A673 (cell line): ENCODE measurements at regions not wholly inside any gene's neighbourhood (a gene's known extent, or its start where the extent isn't known, plus 50 kb on each side); places are given as distances from the start of the nearest gene placed in this dataset.

Experiments
- BruUV-seq: library from RNA; stranded (reverse); fragments of 400-500 nt; replicated peaks from 2 replicates; lab custom pipeline; 2021; lab: Mats Ljungman, UMichigan
- CTCF ChIA-PET: fragments of 300-600 bp; sonication (Branson Sonifier 250); formaldehyde crosslinking; loops from one replicate; lab custom pipeline; 2022; ENCODE audit warnings: antibody characterized with exemption; lab: Charles Lee
- POLR2A ChIA-PET: fragments of 300-600 bp; sonication (Branson Sonifier 250); formaldehyde crosslinking; loops from one replicate; lab custom pipeline; 2022; ENCODE audit warnings: antibody characterized with exemption; ENCODE audit not compliant: low non-redundant PET; lab: Charles Lee
- DNase-seq: peaks from one replicate; pipeline ENCODE4 v3.0.0-alpha.2; 2015; ENCODE audit warnings: low spot score
- H3K27ac ChIP-seq: fragments of 200-600 bp; sonication (generic); 2 replicates; pipeline ENCODE4 v1.5.1; 2016; ENCODE audit warnings: mixed run types, low read depth, mild to moderate bottlenecking, mixed read lengths, antibody characterized with exemption, low read length; ENCODE audit not compliant: poor library complexity, severe bottlenecking
- H3K27me3 ChIP-seq: fragments of 200-600 bp; sonication (generic); replicated peaks from 2 replicates; pipeline ENCODE4 v1.6.1; 2017; ENCODE audit warnings: mixed run types, low read depth, mild to moderate bottlenecking, mixed read lengths, antibody characterized with exemption, low read length; ENCODE audit not compliant: insufficient read depth, poor library complexity
- H3K36me3 ChIP-seq: fragments of 200-600 bp; sonication (generic); 2 replicates; pipeline ENCODE4 v1.6.1; 2016; ENCODE audit warnings: mixed run types, mild to moderate bottlenecking, mixed read lengths, antibody characterized with exemption, low read length; ENCODE audit not compliant: insufficient read depth, poor library complexity, severe bottlenecking
- H3K4me1 ChIP-seq: fragments of 200-600 bp; sonication (generic); 2 replicates; pipeline ENCODE4 v1.6.1; 2017; ENCODE audit warnings: mixed run types, mild to moderate bottlenecking, mixed read lengths, antibody characterized with exemption, low read length; ENCODE audit not compliant: insufficient read depth, poor library complexity, severe bottlenecking
- H3K4me3 ChIP-seq: fragments of 200-600 bp; sonication (generic); 2 replicates; pipeline ENCODE4 v1.5.1; 2016; ENCODE audit warnings: low read depth, mixed run types, mild to moderate bottlenecking, mixed read lengths, low read length; ENCODE audit not compliant: poor library complexity, severe bottlenecking
- H3K9me3 ChIP-seq: fragments of 200-600 bp; sonication (generic); 2 replicates; pipeline ENCODE4 v1.6.1; 2016; ENCODE audit warnings: mixed run types, low read depth, mild to moderate bottlenecking, mixed read lengths, antibody characterized with exemption, low read length; ENCODE audit not compliant: poor library complexity, severe bottlenecking
- EZH2 ChIP-seq: fragments of 200-600 bp; sonication (generic); IDR thresholded peaks from 2 replicates; pipeline ENCODE4 v1.6.1; 2017; ENCODE audit warnings: borderline replicate concordance, low read depth, mild to moderate bottlenecking, mixed read lengths, antibody characterized with exemption, low read length; ENCODE audit not compliant: poor library complexity, severe bottlenecking
- intact Hi-C: fragments of 100-400 bp; cut with micrococcal nuclease; formaldehyde crosslinking; loops from one replicate; pipeline ENCODE4 v1.10.0; 2022; ENCODE audit not compliant: unreplicated experiment
- TF ChIP-seq, protein P1 (sequence below): fragments of 300-800, 200-600 bp; sonication (generic); conservative IDR thresholded peaks from 2 replicates; pipeline ENCODE4 v1.5.1; 2017; ENCODE audit warnings: low read depth, mild to moderate bottlenecking, antibody characterized with exemption, low read length, moderate library complexity, mixed read lengths

DNA sequence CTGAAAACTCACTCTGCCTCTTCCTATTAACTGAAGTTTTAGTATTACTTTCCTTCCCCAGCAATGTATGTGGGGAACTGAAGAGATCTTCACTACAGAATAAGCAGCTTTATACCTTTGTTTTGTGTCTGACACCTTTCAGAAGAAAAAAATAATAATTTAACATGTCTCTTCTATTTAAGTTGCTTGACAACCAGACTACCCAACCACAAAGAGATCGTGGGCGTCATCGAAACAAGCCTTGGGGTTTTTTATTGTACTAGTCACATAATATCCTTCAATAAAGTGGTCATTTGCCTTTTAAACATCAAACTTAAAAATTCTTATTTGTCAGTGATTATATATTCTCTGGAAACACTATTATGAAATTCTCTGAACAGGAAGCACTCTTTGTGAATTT, 123.7 kb downstream of the CHD9NB start:
- Histone ChIP-seq H3K27me3 (no peaks in the 10 kb centered on the region), H3K36me3 (no peaks in the 10 kb centered on the region), H3K27ac (no peak overlapping the region), H3K4me3 (no peak overlapping the region), H3K9me3 (no peaks in the 10 kb centered on the region), H3K4me1 (no peaks in the 10 kb centered on the region)
- ChIA-PET CTCF (no interaction called here), POLR2A (interaction anchor here (0.6 kb wide), 1 partner anchor 787 kb away, joined by 4 read pairs; no protein-coding TSS in a partner anchor)
- intact Hi-C loops = no loop called here
- DNase-seq = no peak
- BruUV-seq = no TSS peak
- TF ChIP-seq, protein P1, sequence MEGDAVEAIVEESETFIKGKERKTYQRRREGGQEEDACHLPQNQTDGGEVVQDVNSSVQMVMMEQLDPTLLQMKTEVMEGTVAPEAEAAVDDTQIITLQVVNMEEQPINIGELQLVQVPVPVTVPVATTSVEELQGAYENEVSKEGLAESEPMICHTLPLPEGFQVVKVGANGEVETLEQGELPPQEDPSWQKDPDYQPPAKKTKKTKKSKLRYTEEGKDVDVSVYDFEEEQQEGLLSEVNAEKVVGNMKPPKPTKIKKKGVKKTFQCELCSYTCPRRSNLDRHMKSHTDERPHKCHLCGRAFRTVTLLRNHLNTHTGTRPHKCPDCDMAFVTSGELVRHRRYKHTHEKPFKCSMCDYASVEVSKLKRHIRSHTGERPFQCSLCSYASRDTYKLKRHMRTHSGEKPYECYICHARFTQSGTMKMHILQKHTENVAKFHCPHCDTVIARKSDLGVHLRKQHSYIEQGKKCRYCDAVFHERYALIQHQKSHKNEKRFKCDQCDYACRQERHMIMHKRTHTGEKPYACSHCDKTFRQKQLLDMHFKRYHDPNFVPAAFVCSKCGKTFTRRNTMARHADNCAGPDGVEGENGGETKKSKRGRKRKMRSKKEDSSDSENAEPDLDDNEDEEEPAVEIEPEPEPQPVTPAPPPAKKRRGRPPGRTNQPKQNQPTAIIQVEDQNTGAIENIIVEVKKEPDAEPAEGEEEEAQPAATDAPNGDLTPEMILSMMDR = no peak
- no peak for TF ChIP-seq EZH2

DNA sequence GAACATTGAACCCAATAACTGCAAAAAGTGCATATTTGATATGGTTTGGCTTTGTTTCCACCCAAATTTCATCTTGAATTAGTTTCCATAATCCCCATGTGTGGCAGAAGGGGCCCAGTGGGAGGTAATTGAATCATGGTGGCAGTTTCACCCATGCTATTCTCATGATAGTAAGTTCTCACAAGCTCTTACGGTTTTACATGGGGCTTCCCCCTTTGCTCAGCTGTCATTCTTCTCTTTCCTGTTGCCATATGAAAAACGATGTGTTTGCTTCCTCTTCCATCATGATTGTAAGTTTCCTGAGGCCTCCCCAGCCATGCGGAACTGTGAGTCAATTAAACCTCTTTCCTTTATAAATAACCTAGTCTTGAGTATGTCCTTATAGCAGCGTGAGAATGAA, 127.6 kb downstream of the CHD9NB start:
- CTCF ChIA-PET = no interaction called here
- BruUV-seq = no TSS peak

DNA sequence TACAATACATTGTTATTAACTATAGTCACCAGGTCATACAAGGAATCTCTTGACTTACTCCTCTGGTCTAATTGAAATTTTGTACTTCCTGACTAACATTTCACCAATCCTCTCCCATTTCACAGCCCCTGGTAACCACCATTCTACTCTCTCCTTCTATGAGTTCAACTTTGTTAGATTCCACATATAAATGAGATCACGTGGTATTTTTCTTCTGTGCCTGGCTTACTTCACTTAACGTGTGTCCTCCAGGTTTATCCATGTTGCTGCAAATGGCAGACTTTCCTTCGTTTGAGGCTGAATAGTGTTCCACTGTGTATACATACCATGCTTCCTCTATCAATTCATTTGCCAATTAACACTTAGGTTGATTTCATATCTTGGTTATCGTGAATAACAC, 128.5 kb downstream of the CHD9NB start:
- intact Hi-C loops = no loop called here
- no peak for TF ChIP-seq EZH2
- H3K27me3 ChIP-seq = peaks cover 21% of the 10 kb centered on the region
- no peak for DNase-seq
- no peaks in the 10 kb centered on the region for H3K36me3 ChIP-seq
- H3K9me3 ChIP-seq = no peaks in the 10 kb centered on the region
- CTCF ChIA-PET = no interaction called here
- no peak overlapping the region for H3K4me3 ChIP-seq
- BruUV-seq = no TSS peak
- H3K4me1 ChIP-seq = no peaks in the 10 kb centered on the region
- no peak overlapping the region for H3K27ac ChIP-seq
- POLR2A ChIA-PET = no interaction called here

More for the DNA sequence above, 127.6 kb downstream of the CHD9NB start:
- intact Hi-C loops = no loop called here
- Histone ChIP-seq H3K9me3 (no peaks in the 10 kb centered on the region), H3K4me3 (no peak overlapping the region), H3K27ac (no peak overlapping the region), H3K4me1 (no peaks in the 10 kb centered on the region), H3K36me3 (no peaks in the 10 kb centered on the region), H3K27me3 (peaks cover 12% of the 10 kb centered on the region)
- DNase-seq = no peak
- no peak for TF ChIP-seq EZH2
- TF ChIP-seq, protein P1 = no peak
- POLR2A ChIA-PET = no interaction called here

DNA sequence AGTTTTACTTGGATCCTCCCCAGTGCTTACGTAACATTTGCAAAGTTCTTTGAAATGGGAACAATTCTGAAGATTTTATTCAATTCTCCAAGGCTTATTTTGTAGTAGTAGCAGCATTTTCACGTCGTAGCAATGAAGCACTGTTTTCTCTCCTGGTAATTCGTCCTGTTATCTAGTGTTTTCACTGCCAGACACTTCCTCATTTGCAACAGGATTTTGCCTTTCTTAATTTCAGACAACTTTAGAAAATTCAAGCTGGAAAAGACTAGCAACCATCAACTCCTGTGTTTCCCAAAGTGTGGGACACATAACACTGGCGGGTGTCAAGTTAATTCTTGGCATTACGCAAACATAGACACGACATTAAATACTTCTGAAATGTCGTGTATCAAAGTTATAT, 131.6 kb downstream of the CHD9NB start:
- H3K4me1 ChIP-seq = no peaks in the 10 kb centered on the region
- H3K4me3 ChIP-seq = no peak overlapping the region
- no peak for DNase-seq
- BruUV-seq = no TSS peak
- intact Hi-C loops = no loop called here
- no peak for TF ChIP-seq EZH2
- TF ChIP-seq, protein P1 = no peak
- CTCF ChIA-PET = no interaction called here
- H3K27me3 ChIP-seq = peaks cover 37% of the 10 kb centered on the region
- POLR2A ChIA-PET = no interaction called here
- H3K36me3 ChIP-seq = no peaks in the 10 kb centered on the region
- no peak overlapping the region for H3K27ac ChIP-seq
- H3K9me3 ChIP-seq = no peaks in the 10 kb centered on the region
